DOHH2 (cell line): ENCODE measurements at regions not wholly inside any gene's neighbourhood (a gene's known extent, or its start where the extent isn't known, plus 50 kb on each side); places are given as distances from the start of the nearest gene placed in this dataset.

Experiments
- H3F3A ChIP-seq: fragments of 200-600 bp; sonication (generic), shearing (Covaris generic); 2 replicates; pipeline ENCODE4 v1.6.0; 2016; ENCODE audit warnings: antibody characterized with exemption, mild to moderate bottlenecking; ENCODE audit not compliant: control insufficient read depth, insufficient read depth
- H3K27ac ChIP-seq: fragments of 200-600 bp; sonication (generic); 2 replicates; pipeline ENCODE4 v1.5.1; 2014; ENCODE audit warnings: low read depth, mild to moderate bottlenecking, low read length, moderate library complexity
- H3K27me3 ChIP-seq: fragments of 200-600 bp; sonication (generic); 2 replicates; pipeline ENCODE4 v1.6.1; 2014; ENCODE audit warnings: mild to moderate bottlenecking, low read length, mixed read lengths; ENCODE audit not compliant: control insufficient read depth
- H3K36me3 ChIP-seq: fragments of 200-600 bp; sonication (generic); 2 replicates; pipeline ENCODE4 v1.6.1; 2014; ENCODE audit warnings: mild to moderate bottlenecking, low read length, moderate library complexity, mixed read lengths; ENCODE audit not compliant: control insufficient read depth
- H3K4me1 ChIP-seq: fragments of 200-600 bp; sonication (generic); 2 replicates; pipeline ENCODE4 v1.6.1; 2014; ENCODE audit warnings: mild to moderate bottlenecking, low read length, mixed read lengths; ENCODE audit not compliant: control insufficient read depth
- H3K4me2 ChIP-seq: fragments of 200-600 bp; sonication (generic); 2 replicates; pipeline ENCODE4 v1.6.0; 2014; ENCODE audit warnings: mild to moderate bottlenecking, low read length, moderate library complexity
- H3K4me3 ChIP-seq: fragments of 200-600 bp; sonication (generic); 2 replicates; pipeline ENCODE4 v1.5.1; 2014; ENCODE audit warnings: mild to moderate bottlenecking, low read length, mixed read lengths
- H3K79me2 ChIP-seq: fragments of 200-600 bp; sonication (generic); 2 replicates; pipeline ENCODE4 v1.6.1; 2014; ENCODE audit warnings: mild to moderate bottlenecking, low read length, mixed read lengths; ENCODE audit not compliant: control insufficient read depth
- H3K9me2 ChIP-seq: fragments of 200-600 bp; sonication (generic); replicated peaks from 2 replicates; pipeline ENCODE4 v1.6.1; 2014; ENCODE audit warnings: mild to moderate bottlenecking, low read length, mixed read lengths; ENCODE audit not compliant: control insufficient read depth
- H3K9me3 ChIP-seq: fragments of 200-600 bp; sonication (generic); 2 replicates; pipeline ENCODE4 v1.6.1; 2014; ENCODE audit warnings: antibody characterized with exemption, low read length, mixed read lengths; ENCODE audit not compliant: control insufficient read depth, insufficient read depth
- H4K20me1 ChIP-seq: fragments of 200-600 bp; sonication (generic); 2 replicates; pipeline ENCODE4 v1.6.0; 2014; ENCODE audit warnings: low read depth, mild to moderate bottlenecking, antibody characterized with exemption, low read length, moderate library complexity; ENCODE audit not compliant: control insufficient read depth, insufficient read depth
- EZH2phosphoT487 ChIP-seq: fragments of 200-600 bp; sonication (generic); IDR thresholded peaks from 2 replicates; pipeline ENCODE4 v1.6.1; 2017; ENCODE audit warnings: borderline replicate concordance, mild to moderate bottlenecking, antibody characterized with exemption, low read length, moderate library complexity, mixed read lengths
- TF ChIP-seq, protein P1 (sequence below): fragments of 200-600 bp; sonication (generic); IDR thresholded peaks from one replicate; pipeline ENCODE4 v1.5.1; 2014; ENCODE audit warnings: antibody characterized with exemption, mild to moderate bottlenecking, low read depth, low read length; ENCODE audit not compliant: poor library complexity, severe bottlenecking

DNA sequence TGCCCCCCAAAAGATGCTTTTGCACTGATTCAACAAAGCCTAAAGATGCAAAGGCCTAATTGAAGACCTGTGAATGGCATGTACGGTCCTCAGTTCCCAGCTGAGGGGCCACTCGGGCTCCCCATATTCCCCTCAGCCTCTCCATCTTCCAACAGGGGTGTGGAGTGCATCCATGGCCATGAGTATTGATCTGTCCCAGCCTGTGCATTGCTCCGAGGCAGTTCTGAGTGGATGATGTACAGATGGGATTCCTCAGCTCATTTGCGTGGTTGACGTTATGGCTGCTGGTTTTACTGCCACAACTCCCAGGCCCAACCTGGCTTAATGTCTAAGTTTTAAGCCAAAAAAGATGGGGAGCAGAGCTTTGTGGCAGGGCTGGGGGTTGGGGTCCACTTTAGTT lies 162.7 kb upstream of the ZNF267 start:
- H3K4me2 ChIP-seq: no peak overlapping the region
- H3K4me3 ChIP-seq: no peak overlapping the region
- no peaks in the 10 kb centered on the region for H3K27me3 ChIP-seq
- TF ChIP-seq, protein P1, sequence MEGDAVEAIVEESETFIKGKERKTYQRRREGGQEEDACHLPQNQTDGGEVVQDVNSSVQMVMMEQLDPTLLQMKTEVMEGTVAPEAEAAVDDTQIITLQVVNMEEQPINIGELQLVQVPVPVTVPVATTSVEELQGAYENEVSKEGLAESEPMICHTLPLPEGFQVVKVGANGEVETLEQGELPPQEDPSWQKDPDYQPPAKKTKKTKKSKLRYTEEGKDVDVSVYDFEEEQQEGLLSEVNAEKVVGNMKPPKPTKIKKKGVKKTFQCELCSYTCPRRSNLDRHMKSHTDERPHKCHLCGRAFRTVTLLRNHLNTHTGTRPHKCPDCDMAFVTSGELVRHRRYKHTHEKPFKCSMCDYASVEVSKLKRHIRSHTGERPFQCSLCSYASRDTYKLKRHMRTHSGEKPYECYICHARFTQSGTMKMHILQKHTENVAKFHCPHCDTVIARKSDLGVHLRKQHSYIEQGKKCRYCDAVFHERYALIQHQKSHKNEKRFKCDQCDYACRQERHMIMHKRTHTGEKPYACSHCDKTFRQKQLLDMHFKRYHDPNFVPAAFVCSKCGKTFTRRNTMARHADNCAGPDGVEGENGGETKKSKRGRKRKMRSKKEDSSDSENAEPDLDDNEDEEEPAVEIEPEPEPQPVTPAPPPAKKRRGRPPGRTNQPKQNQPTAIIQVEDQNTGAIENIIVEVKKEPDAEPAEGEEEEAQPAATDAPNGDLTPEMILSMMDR: no peak
- H3K4me1 ChIP-seq: peaks cover 25% of the 10 kb centered on the region
- H3K36me3 ChIP-seq: peaks cover 53% of the 10 kb centered on the region
- H3F3A ChIP-seq: no peaks in the 10 kb centered on the region
- H3K79me2 ChIP-seq: peaks cover 28% of the 10 kb centered on the region
- H3K9me3 ChIP-seq: no peaks in the 10 kb centered on the region
- H4K20me1 ChIP-seq: peaks cover 12% of the 10 kb centered on the region; the same call in 1 of the 2 replicates
- H3K9me2 ChIP-seq: no peaks in the 10 kb centered on the region
- H3K27ac ChIP-seq: no peak overlapping the region

DNA sequence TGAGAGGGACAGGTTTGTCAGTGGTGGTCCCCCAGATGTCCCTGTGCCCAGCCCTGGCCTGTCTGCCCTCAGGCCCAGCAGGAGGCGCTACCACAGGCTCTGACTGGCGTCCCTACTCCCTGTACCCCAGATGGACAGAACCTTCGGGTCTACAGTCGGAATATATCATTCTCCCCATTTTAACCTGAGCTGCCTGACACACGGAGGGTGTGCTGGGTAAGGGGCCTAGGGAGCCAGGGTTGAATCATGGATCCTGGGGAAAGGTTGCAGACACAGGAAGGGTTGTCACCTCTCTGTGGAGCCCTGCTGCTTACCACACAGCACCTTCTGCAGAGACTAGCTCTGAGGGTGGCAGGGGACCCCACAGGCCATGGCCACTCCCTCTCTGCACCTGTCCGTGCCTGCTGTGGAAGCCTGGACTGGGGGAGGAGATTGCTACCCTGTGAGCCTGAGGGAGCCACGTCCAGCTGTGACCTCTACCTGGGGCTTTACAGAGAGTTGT lies 162.2 kb upstream of the ZNF267 start:
- Histone ChIP-seq H3K9me2 (no peaks in the 10 kb centered on the region), H3K79me2 (peaks cover 33% of the 10 kb centered on the region), H3K4me3 (no peak overlapping the region), H3K36me3 (peaks cover 53% of the 10 kb centered on the region), H3K9me3 (no peaks in the 10 kb centered on the region), H3K4me1 (peaks cover 25% of the 10 kb centered on the region), H4K20me1 (peaks cover 12% of the 10 kb centered on the region; the same call in 1 of the 2 replicates), H3F3A (no peaks in the 10 kb centered on the region), H3K27ac (no peak overlapping the region), H3K4me2 (no peak overlapping the region), H3K27me3 (no peaks in the 10 kb centered on the region)
- TF ChIP-seq, protein P1: peak; percentile 51
- TF ChIP-seq EZH2phosphoT487: no peak

DNA sequence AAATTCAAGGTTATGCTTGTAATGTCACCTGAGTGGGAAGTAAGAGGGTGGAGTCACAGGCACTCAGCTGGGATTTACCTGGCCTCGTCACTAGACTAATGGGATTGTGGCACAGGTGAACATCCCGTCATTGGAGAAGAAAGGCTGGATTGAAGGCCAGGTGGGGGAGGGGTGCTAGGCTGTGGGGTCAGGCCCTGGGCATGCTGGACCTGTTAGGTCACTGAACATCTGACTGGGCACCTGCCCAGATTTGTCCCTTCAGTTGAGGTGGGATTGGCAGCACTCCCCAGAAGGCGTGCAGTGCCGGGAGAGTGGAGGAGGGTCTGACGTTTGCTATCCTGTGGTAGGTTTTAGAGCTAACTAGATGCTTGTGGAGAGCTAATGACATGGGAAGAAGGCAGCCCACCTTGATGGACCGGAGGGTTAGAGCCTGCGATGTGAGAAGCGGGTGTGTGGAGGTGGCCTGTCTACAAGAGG lies 161.5 kb upstream of the ZNF267 start:
- H3K79me2 ChIP-seq: peaks cover 37% of the 10 kb centered on the region
- no peaks in the 10 kb centered on the region for H3K9me3 ChIP-seq
- no peak overlapping the region for H3K4me2 ChIP-seq
- H3K9me2 ChIP-seq: no peaks in the 10 kb centered on the region
- peaks cover 25% of the 10 kb centered on the region for H3K4me1 ChIP-seq
- no peak for TF ChIP-seq EZH2phosphoT487
- TF ChIP-seq, protein P1: no peak
- no peaks in the 10 kb centered on the region for H3K27me3 ChIP-seq
- peaks cover 12% of the 10 kb centered on the region; the same call in 1 of the 2 replicates for H4K20me1 ChIP-seq
- no peak overlapping the region for H3K4me3 ChIP-seq
- no peaks in the 10 kb centered on the region for H3F3A ChIP-seq
- H3K36me3 ChIP-seq: peaks cover 47% of the 10 kb centered on the region
- no peak overlapping the region for H3K27ac ChIP-seq
